ENCODE measurements at regions not wholly inside any gene's neighbourhood (a gene's known extent, or its start where the extent isn't known, plus 50 kb on each side); places are given as distances from the start of the nearest gene placed in this dataset.

GRCh38 chr5:117286813-117287212 lies 712.2 kb upstream of the SEMA6A start:
- H3K9ac ChIP-seq (replicated peaks; ENCODE audit: extremely low read depth, insufficient read depth, low read length) = no peak overlapping the region
- H3K36me3 ChIP-seq (ENCODE audit: control insufficient read depth in 2 of 2, extremely low read depth in 1 of 2, insufficient read depth in 2 of 2, low read length in 2 of 2) = no peaks in the 10 kb centered on the region
- POLR2A ChIA-PET = no interaction called here
- CTCF ChIA-PET = interaction anchor here (0.6 kb wide), 1 partner anchor 188 kb away, joined by 3 read pairs; no protein-coding TSS in a partner anchor
- H3K9me3 ChIP-seq (replicated peaks; ENCODE audit: control insufficient read depth, insufficient read depth, low read length) = no peaks in the 10 kb centered on the region
- BruUV-seq (replicated peaks) = no TSS peak
- H3K27me3 ChIP-seq (ENCODE audit: control insufficient read depth in 2 of 2, insufficient read depth in 2 of 2, low read length in 2 of 2) = no peaks in the 10 kb centered on the region
- no peaks in the 10 kb centered on the region for H3K9me1 ChIP-seq (replicated peaks; ENCODE audit: control insufficient read depth, extremely low read depth, insufficient read depth, low read length)
- no peaks in the 10 kb centered on the region for H3K79me2 ChIP-seq (ENCODE audit: control insufficient read depth, insufficient read depth, low read length)
- FAIRE-seq = no peak
- no peaks in the 10 kb centered on the region for H3K4me1 ChIP-seq (ENCODE audit: control insufficient read depth, extremely low read depth, insufficient read depth, low read length)
- DNase-seq (ENCODE audit: low read depth, low spot score) = no peak
- H4K20me1 ChIP-seq (replicated peaks; ENCODE audit: control insufficient read depth, extremely low read depth, insufficient read depth, low read length) = no peaks in the 10 kb centered on the region
- H3K4me2 ChIP-seq (ENCODE audit: insufficient read depth, low read length) = no peak overlapping the region
- dilution Hi-C loops (cut with MboI; ENCODE audit: extremely low pct_ligation_motif_present, low sequenced_read_pairs) = no loop called here
- no peak for TF ChIP-seq POLR2A (IDR thresholded peaks at IDR 0.05; ENCODE audit: low read depth, low read length)
- TF ChIP-seq JUN (IDR thresholded peaks at IDR 0.05; ENCODE audit: borderline replicate concordance, insufficient read depth, insufficient read length, low read depth) = no peak
- no peak for TF ChIP-seq POLR2AphosphoS5 (IDR thresholded peaks at IDR 0.05; ENCODE audit: insufficient read depth, low read depth, low read length)
- no peak for TF ChIP-seq MAX (IDR thresholded peaks at IDR 0.05; ENCODE audit: insufficient read depth, insufficient read length)
- no peak for TF ChIP-seq EZH2 (IDR thresholded peaks at IDR 0.05; ENCODE audit: borderline replicate concordance, low read depth, low read length, severe bottlenecking)
- TF ChIP-seq GATA2 (IDR thresholded peaks at IDR 0.05; ENCODE audit: insufficient read depth, insufficient read length, low read depth, low read length) = no peak
- TF ChIP-seq MYC (IDR thresholded peaks at IDR 0.05; ENCODE audit: low read depth, low read length) = no peak
- no peak for TF ChIP-seq CTCF (IDR thresholded peaks at IDR 0.05; ENCODE audit: extremely low read depth in 1 of 2, insufficient read depth in 1 of 2, low read depth in 1 of 2, low read length in 2 of 2)
- TF ChIP-seq FOS (IDR thresholded peaks at IDR 0.05; ENCODE audit: borderline replicate concordance, insufficient read depth, low read length) = no peak
- H3K4me3 ChIP-seq (replicated peaks in 1 of 3; ENCODE audit: insufficient read depth in 1 of 3, low read depth in 1 of 3, low read length in 3 of 3) = no peak overlapping the region
- no peak overlapping the region for H2AFZ ChIP-seq (ENCODE audit: low read depth, low read length)
- intact Hi-C loops (cut with micrococcal nuclease) = no loop called here
- H3K27ac ChIP-seq (ENCODE audit: insufficient read depth, low read depth, low read length) = no peak overlapping the region
